Activated naive CD4-positive, alpha-beta T cell (primary cell): ENCODE measurements at regions not wholly inside any gene's neighbourhood (a gene's known extent, or its start where the extent isn't known, plus 50 kb on each side); places are given as distances from the start of the nearest gene placed in this dataset.

Source experiments
- DNase-seq, 4 experiments: peaks; one replicate each; lab custom pipeline; 2025; lab: John Stamatoyannopoulos, UW

GRCh38 chr3:72109327-72110259 is 324.6 kb upstream of the PROK2 start:
- DNase-seq: no peak

- no peak for DNase-seq
Observed at GRCh38 chr3:72105306-72105705, 320.4 kb upstream of the PROK2 start.

- DNase-seq: no peak
Observed at GRCh38 chr3:72102112-72102616, 317.2 kb upstream of the PROK2 start.

- no peak for DNase-seq
Observed at GRCh38 chr3:72101494-72101893, 316.5 kb upstream of the PROK2 start.

- peak; percentile 49 to 66 (median 60) for DNase-seq
Observed at GRCh38 chr3:72100601-72101187, 315.7 kb upstream of the PROK2 start.

- no peak for DNase-seq
Observed at GRCh38 chr3:72100080-72100511, 315.1 kb upstream of the PROK2 start.

- DNase-seq: no peak
Observed at GRCh38 chr3:72099326-72100079, 314.6 kb upstream of the PROK2 start.

- no peak for DNase-seq
Observed at GRCh38 chr3:72097053-72097452, 312.1 kb upstream of the PROK2 start.

- no peak for DNase-seq
Observed at GRCh38 chr3:72095521-72095920, 310.6 kb upstream of the PROK2 start.

- no peak for DNase-seq
Observed at GRCh38 chr3:72093992-72094334, 309.0 kb upstream of the PROK2 start.

GRCh38 chr3:72093270-72093991 is 308.5 kb upstream of the PROK2 start:
- DNase-seq: no peak

GRCh38 chr3:72092778-72093177 is 307.8 kb upstream of the PROK2 start:
- DNase-seq: no peak

GRCh38 chr3:72088486-72089025 is 303.6 kb upstream of the PROK2 start:
- no peak for DNase-seq

GRCh38 chr3:72087420-72087819 is 302.5 kb upstream of the PROK2 start:
- DNase-seq: no peak

- DNase-seq: no peak
Observed at GRCh38 chr3:72086743-72087087, 301.8 kb upstream of the PROK2 start.

GRCh38 chr3:72086042-72086742 is 301.2 kb upstream of the PROK2 start:
- DNase-seq: no peak

GRCh38 chr3:72085036-72085435 is 300.1 kb upstream of the PROK2 start:
- no peak for DNase-seq

- no peak for DNase-seq
Observed at GRCh38 chr3:72082776-72083462, 298.0 kb upstream of the PROK2 start.

- no peak for DNase-seq
Observed at GRCh38 chr3:72082186-72082715, 297.3 kb upstream of the PROK2 start.
